GM12872 (cell line): ENCODE measurements at regions not wholly inside any gene's neighbourhood (a gene's known extent, or its start where the extent isn't known, plus 50 kb on each side); places are given as distances from the start of the nearest gene placed in this dataset.

Experiments
- TF ChIP-seq, protein P1 (sequence below): IDR thresholded peaks from 3 replicates; pipeline ENCODE4 v1.5.1; 2011; ENCODE audit warnings: low read depth, mild to moderate bottlenecking, low read length, moderate library complexity; ENCODE audit not compliant: insufficient read depth

DNA sequence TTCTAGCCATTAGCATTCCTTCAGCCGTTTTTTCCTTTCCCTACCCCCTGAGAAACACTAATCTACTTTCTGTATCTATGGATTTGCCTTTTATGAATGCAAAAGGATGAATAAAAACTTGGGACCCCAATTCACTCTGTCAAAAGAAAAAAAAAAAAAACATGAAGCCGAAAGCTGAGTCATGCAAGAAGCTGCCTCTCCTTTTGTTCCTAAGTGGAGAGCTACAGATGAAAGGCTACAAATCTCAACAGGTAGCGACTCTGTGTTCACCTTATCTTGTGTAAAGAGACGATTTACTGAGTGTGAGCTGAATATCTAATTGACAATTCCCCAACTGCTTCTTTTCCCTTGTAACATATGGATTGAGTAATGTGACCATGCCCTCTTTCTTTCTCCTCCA is 1072.8 kb downstream of the UQCRFS1 start:
- TF ChIP-seq, protein P1, sequence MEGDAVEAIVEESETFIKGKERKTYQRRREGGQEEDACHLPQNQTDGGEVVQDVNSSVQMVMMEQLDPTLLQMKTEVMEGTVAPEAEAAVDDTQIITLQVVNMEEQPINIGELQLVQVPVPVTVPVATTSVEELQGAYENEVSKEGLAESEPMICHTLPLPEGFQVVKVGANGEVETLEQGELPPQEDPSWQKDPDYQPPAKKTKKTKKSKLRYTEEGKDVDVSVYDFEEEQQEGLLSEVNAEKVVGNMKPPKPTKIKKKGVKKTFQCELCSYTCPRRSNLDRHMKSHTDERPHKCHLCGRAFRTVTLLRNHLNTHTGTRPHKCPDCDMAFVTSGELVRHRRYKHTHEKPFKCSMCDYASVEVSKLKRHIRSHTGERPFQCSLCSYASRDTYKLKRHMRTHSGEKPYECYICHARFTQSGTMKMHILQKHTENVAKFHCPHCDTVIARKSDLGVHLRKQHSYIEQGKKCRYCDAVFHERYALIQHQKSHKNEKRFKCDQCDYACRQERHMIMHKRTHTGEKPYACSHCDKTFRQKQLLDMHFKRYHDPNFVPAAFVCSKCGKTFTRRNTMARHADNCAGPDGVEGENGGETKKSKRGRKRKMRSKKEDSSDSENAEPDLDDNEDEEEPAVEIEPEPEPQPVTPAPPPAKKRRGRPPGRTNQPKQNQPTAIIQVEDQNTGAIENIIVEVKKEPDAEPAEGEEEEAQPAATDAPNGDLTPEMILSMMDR, result no peak

GRCh38 chr19:28137772-28138171 is 1075.2 kb downstream of the UQCRFS1 start:
- TF ChIP-seq, protein P1, result no peak

DNA sequence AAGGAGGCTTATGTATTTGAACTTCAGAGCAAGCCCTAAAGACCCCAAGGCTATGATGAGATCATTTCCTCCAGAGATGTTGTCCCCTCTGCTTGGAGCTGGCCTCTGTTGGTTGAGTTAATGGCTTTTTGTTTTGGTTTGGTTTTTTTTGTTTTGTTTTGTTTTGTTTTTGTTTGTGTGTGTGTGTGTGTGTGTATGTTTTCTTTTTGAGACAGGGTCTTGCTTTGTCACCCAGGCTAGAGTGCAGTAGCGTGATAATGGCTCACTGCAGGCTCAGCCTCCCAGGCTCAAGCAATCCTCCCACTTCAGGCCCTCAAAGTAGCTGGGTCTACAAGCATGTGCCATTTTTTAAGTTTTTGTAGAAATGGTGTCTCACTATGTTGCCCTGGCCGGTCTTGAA is 1076.2 kb downstream of the UQCRFS1 start:
- TF ChIP-seq, protein P1, result no peak

DNA sequence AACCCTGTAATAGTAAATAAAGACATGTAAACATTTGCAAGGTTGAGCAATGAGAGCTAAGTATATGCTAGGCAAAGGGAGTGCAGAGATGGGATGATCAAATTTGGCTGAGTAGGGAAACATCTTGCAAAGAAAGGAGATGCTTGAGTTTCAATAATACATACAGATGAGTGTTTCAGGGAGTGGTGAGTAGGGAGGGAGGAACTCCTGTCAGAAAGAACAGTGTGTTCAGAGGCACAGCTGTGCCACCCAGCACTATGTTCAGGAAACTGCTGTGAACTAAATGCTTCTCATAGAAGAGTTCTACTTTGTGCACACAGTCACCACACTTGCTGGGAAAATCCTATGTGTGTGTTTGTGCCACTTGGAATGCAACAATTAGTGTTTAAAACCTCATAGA is 1077.1 kb downstream of the UQCRFS1 start:
- TF ChIP-seq, protein P1, result no peak

GRCh38 chr19:28134311-28134710 is 1078.6 kb downstream of the UQCRFS1 start:
- TF ChIP-seq, protein P1, result no peak

GRCh38 chr19:28130066-28130511 is 1082.9 kb downstream of the UQCRFS1 start:
- TF ChIP-seq, protein P1, result no peak

DNA sequence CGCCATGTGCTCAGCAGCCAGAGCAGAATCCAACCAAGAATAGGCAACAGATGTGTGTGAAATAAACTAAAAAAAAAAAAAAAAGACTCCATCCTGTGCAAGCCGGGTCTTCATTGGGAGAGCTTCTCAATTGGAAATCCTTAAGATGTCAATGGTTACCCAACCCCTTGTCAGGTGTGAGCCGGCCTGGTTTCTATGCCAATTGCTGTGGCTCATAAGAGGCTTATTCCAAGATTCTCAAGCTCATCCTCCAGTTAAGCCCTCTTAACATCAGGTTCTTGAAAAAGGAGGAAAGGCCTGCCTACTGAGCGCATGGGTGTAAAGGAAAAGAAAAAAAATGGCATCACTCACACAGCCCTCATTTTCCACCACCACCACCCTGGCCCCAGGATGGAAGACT is 1084.6 kb downstream of the UQCRFS1 start:
- TF ChIP-seq, protein P1, result no peak
